ENCODE measurements at regions not wholly inside any gene's neighbourhood (a gene's known extent, or its start where the extent isn't known, plus 50 kb on each side); places are given as distances from the start of the nearest gene placed in this dataset.

- TF ChIP-seq POLR2AphosphoS5 (IDR thresholded peaks at IDR 0.05) (no peak), POLR2A (IDR thresholded peaks at IDR 0.05) (no peak), CTCF (IDR thresholded peaks at IDR 0.05) (no peak), EP300 (IDR thresholded peaks at IDR 0.05) (no peak)
Observed at GRCh38 chr12:74418573-74418972, 119.1 kb upstream of the ATXN7L3B start.
